HepG2 (cell line): ENCODE measurements at regions not wholly inside any gene's neighbourhood (a gene's known extent, or its start where the extent isn't known, plus 50 kb on each side); places are given as distances from the start of the nearest gene placed in this dataset.

Experiments used
- ATAC-seq: fragments of 200-7000 bp; cut with Tn5 transposase; 3 replicates; pipeline ENCODE4 v1.9.1; 2020; ENCODE audit warnings: mild to moderate bottlenecking, moderate library complexity
- BruUV-seq: library from RNA; stranded (reverse); fragments of 400-500 nt; replicated peaks from 2 replicates; lab custom pipeline; 2021; lab: Mats Ljungman, UMichigan
- CTCF ChIA-PET: fragments of 300-600 bp; formaldehyde crosslinking; extraction: SDS; loops from one replicate; lab custom pipeline; 2021; ENCODE audit warnings: low total read pairs, inconsistent platforms, low intra/inter-chr PET ratio; lab: Yijun Ruan, JAX
- POLR2A ChIA-PET: fragments of 350-600 bp; sonication (Branson Sonifier 250); formaldehyde crosslinking; loops from one replicate; lab custom pipeline; 2020; ENCODE audit warnings: antibody characterized with exemption, inconsistent platforms; lab: Yijun Ruan, JAX
- DNase-seq: peaks from one replicate; pipeline ENCODE4 v3.0.0-alpha.2; 2015; ENCODE audit warnings: low spot score
- FAIRE-seq: peaks from 3 replicates; lab custom pipeline; 2011; peaks lifted over from hg19 to GRCh38; lab: Jason Lieb, UNC
- H2AFZ ChIP-seq: one replicate; pipeline ENCODE4 v1.6.1; 2011; ENCODE audit warnings: low read length, inconsistent platforms
- H3K27ac ChIP-seq: fragments of 300-600 bp; 3 replicates; pipeline ENCODE4 v1.8.0; 2011; ENCODE audit warnings: mixed run types, mild to moderate bottlenecking, mixed read lengths, low read length, inconsistent platforms; ENCODE audit not compliant: insufficient read depth; ENCODE audit errors: extremely low read length
- H3K27me3 ChIP-seq, 2 experiments: fragments of 200-600 bp in 1 of 2; 2 replicates in 1 of 2; 3 replicates in 1 of 2; pipeline versions ENCODE4 v1.6.0 to v1.8.0; 2011; ENCODE audit warnings: low read length in 2 of 2, mild to moderate bottlenecking in 2 of 2, moderate library complexity in 2 of 2, inconsistent platforms in 1 of 2; ENCODE audit not compliant: insufficient read depth in 2 of 2, control insufficient read depth in 1 of 2
- H3K36me3 ChIP-seq, 2 experiments: fragments of 200-600 bp in 1 of 2; replicated peaks in 1 of 2; 2 replicates in 1 of 2; 3 replicates in 1 of 2; pipeline versions ENCODE4 v1.5.1 to v1.8.0; 2011; ENCODE audit warnings: low read length in 2 of 2, inconsistent platforms in 1 of 2; ENCODE audit not compliant: insufficient read depth in 2 of 2, control insufficient read depth in 1 of 2
- H3K4me1 ChIP-seq: 2 replicates; pipeline ENCODE4 v1.5.1; 2012; ENCODE audit warnings: low read length, inconsistent platforms; ENCODE audit not compliant: insufficient read depth
- H3K4me2 ChIP-seq: 2 replicates; pipeline ENCODE4 v1.6.0; 2011; ENCODE audit warnings: low read depth, low read length, inconsistent platforms
- H3K4me3 ChIP-seq, 3 experiments: fragments of 200-600 bp in 1 of 3; sonication (generic), shearing (Covaris generic) in 1 of 3; replicated peaks in 1 of 3; 2 replicates each; pipeline ENCODE4 v1.5.1; 2011 to 2016; ENCODE audit warnings: low read length in 3 of 3, inconsistent platforms in 2 of 3, low read depth in 2 of 3, mild to moderate bottlenecking in 2 of 3, control low read depth in 1 of 3, mixed read lengths in 1 of 3; ENCODE audit not compliant: insufficient read depth in 1 of 3
- H3K79me2 ChIP-seq: one replicate; pipeline ENCODE4 v1.6.1; 2011; ENCODE audit warnings: low read length, inconsistent platforms; ENCODE audit not compliant: insufficient read depth
- H3K9ac ChIP-seq: 2 replicates; pipeline ENCODE4 v1.6.0; 2011; ENCODE audit warnings: mild to moderate bottlenecking, low read depth, low read length, inconsistent platforms; ENCODE audit not compliant: insufficient read depth
- H3K9me3 ChIP-seq: 2 replicates; pipeline ENCODE4 v1.5.1; 2012; ENCODE audit warnings: mild to moderate bottlenecking, low read length
- H4K20me1 ChIP-seq: 2 replicates; pipeline ENCODE4 v1.6.0; 2011; ENCODE audit warnings: inconsistent platforms, mild to moderate bottlenecking, low read length, moderate library complexity; ENCODE audit not compliant: insufficient read depth
- CHD4 ChIP-seq: fragments of 200-600 bp; sonication (generic); IDR thresholded peaks from 2 replicates; pipeline ENCODE4 v1.7.0; 2017; ENCODE audit warnings: mild to moderate bottlenecking, low read length, borderline replicate concordance
- CSRNP2 ChIP-seq: sonication (generic); formaldehyde crosslinking; conservative IDR thresholded peaks from 2 replicates; pipeline ENCODE4 v1.8.0; 2022; ENCODE audit warnings: low read depth, missing genetic modification reagents
- KDM5A ChIP-seq: fragments of 200-600 bp; sonication (generic); IDR thresholded peaks from 2 replicates; pipeline ENCODE4 v1.7.0; 2018; ENCODE audit warnings: antibody characterized with exemption, mild to moderate bottlenecking, low read length, borderline replicate concordance
- POLR2AphosphoS2 ChIP-seq: IDR thresholded peaks from 2 replicates; pipeline ENCODE4 v1.6.1; 2011; ENCODE audit warnings: low read depth, low read length, improper control_type of control experiment
- REPIN1 ChIP-seq: sonication (generic); formaldehyde crosslinking; IDR thresholded peaks from 2 replicates; pipeline ENCODE4 v1.8.0; 2022; ENCODE audit warnings: missing genetic modification reagents, low read depth, mild to moderate bottlenecking, borderline replicate concordance
- SOX6 ChIP-seq, 2 experiments: fragments of 450-650 bp in 1 of 2; sonication (generic) in 1 of 2; formaldehyde crosslinking in 1 of 2; IDR thresholded peaks; 2 replicates each; pipeline versions ENCODE4 v1.4.0 to v1.6.1; 2017 to 2020; ENCODE audit warnings: antibody characterized with exemption in 1 of 2, mild to moderate bottlenecking in 1 of 2, missing genetic modification reagents in 1 of 2
- ZBED4 ChIP-seq: sonication (generic); formaldehyde crosslinking; IDR thresholded peaks from 2 replicates; pipeline ENCODE4 v1.4.0; 2020; ENCODE audit warnings: missing genetic modification reagents, borderline replicate concordance
- ZNF629 ChIP-seq: sonication (generic); formaldehyde crosslinking; conservative IDR thresholded peaks from 2 replicates; pipeline ENCODE4 v1.5.0; 2020; ENCODE audit warnings: missing genetic modification reagents
- in situ Hi-C: cut with HindIII; loops from 2 replicates; pipeline ENCODE4 v1.10.0; 2017; ENCODE audit warnings: low pct_unique_long_range_greater_than_20kb; ENCODE audit not compliant: extremely low pct_ligation_motif_present
- intact Hi-C: fragments of 100-400 bp; cut with micrococcal nuclease; formaldehyde crosslinking; loops from one replicate; pipeline ENCODE4 v1.10.0; 2022; ENCODE audit not compliant: unreplicated experiment

DNA sequence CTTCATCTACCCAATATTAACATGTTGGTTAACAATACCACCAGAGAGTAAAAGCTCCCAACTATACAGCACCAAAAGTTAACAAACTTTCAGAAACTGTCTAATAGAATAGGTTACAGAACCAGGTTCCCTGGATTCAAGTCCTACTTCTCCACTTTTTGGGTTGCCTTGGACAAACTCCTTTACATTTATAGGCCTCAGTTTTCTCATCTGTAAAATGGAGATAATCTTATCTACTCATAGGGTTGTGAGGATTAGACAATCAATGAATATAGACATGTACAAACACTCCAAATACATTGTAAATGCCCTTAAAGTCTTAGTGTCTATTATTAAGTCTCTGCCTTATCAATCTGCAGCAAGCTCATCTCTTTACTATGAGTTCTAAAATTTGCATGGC is 435.2 kb downstream of the ZFHX3 start:
- Histone ChIP-seq H4K20me1 (no peaks in the 10 kb centered on the region), H3K36me3 (peaks cover 0 to 4% of the 10 kb centered on the region in 2 experiments; a peak in 1 of 5 replicates), H3K27ac (no peak overlapping the region), H3K9me3 (no peaks in the 10 kb centered on the region), H3K79me2 (no peaks in the 10 kb centered on the region), H3K4me1 (0 out of 2 replicates have a peak, but pooled peaks cover 6% of the 10 kb centered on the region), H3K9ac (no peak overlapping the region), H3K4me2 (no peak overlapping the region), H3K27me3 (no peaks in the 10 kb centered on the region), H2AFZ (no peak overlapping the region), H3K4me3 (no peak overlapping the region)
- no peak for ATAC-seq
- no TSS peak for BruUV-seq
- TF ChIP-seq POLR2AphosphoS2, result no peak
- no peak for TF ChIP-seq KDM5A
- peak; percentile 78 for TF ChIP-seq ZNF629 (CRISPR knock-in tag)
- TF ChIP-seq SOX6 (IDR thresholded peaks at IDR 0.05), result no peak
- no peak for TF ChIP-seq SOX6 (CRISPR knock-in tag; IDR thresholded peaks at IDR 0.05)
- no peak for TF ChIP-seq CSRNP2
- no peak for TF ChIP-seq ZBED4 (CRISPR knock-in tag)
- TF ChIP-seq REPIN1, result no peak
- peak; percentile 31; the same call in 1 of the 2 replicates for TF ChIP-seq CHD4
- in situ Hi-C loops (no loop called here), intact Hi-C loops (no loop called here)
- POLR2A ChIA-PET, result no interaction called here
- CTCF ChIA-PET, result no interaction called here
- FAIRE-seq, result no peak
- no peak for DNase-seq
